HG02759 (cell line): ENCODE measurements at regions not wholly inside any gene's neighbourhood (a gene's known extent, or its start where the extent isn't known, plus 50 kb on each side); places are given as distances from the start of the nearest gene placed in this dataset.

Source experiments
- ATAC-seq: cut with Tn5 transposase; IDR thresholded peaks from one replicate; pipeline ENCODE4 v1.9.1; 2021; ENCODE audit warnings: mild to moderate bottlenecking, moderate library complexity; ENCODE audit not compliant: unreplicated experiment

- no peak for ATAC-seq
Observed at GRCh38 chr2:37425408-37425807, 81.0 kb downstream of the QPCT start.

GRCh38 chr2:37427241-37427640, 82.8 kb downstream of the QPCT start:
- ATAC-seq, result no peak

- ATAC-seq, result no peak
Observed at GRCh38 chr2:37436323-37436722, 91.9 kb downstream of the QPCT start.

GRCh38 chr2:37439131-37439642, 94.8 kb downstream of the QPCT start:
- ATAC-seq, result no peak

GRCh38 chr2:37441055-37441454, 96.6 kb downstream of the QPCT start:
- ATAC-seq, result no peak

GRCh38 chr2:37443082-37443481, 98.7 kb downstream of the QPCT start:
- ATAC-seq, result no peak

- no peak for ATAC-seq
Observed at GRCh38 chr2:37447446-37447845, 103.0 kb downstream of the QPCT start.

GRCh38 chr2:37448342-37449120, 104.1 kb downstream of the QPCT start:
- no peak for ATAC-seq

- ATAC-seq, result no peak
Observed at GRCh38 chr2:37449761-37450296, 105.4 kb downstream of the QPCT start.

- ATAC-seq, result no peak
Observed at GRCh38 chr2:37453027-37453426, 108.6 kb downstream of the QPCT start.

- no peak for ATAC-seq
Observed at GRCh38 chr2:37454851-37455762, 110.7 kb downstream of the QPCT start.

GRCh38 chr2:37456479-37456878, 112.0 kb downstream of the QPCT start:
- ATAC-seq, result no peak

GRCh38 chr2:37457401-37457901, 113.0 kb downstream of the QPCT start:
- ATAC-seq, result no peak

GRCh38 chr2:37458133-37458532, 113.7 kb downstream of the QPCT start:
- ATAC-seq, result no peak

- ATAC-seq, result no peak
Observed at GRCh38 chr2:37459095-37459981, 114.9 kb downstream of the QPCT start.

GRCh38 chr2:37460896-37461229, 116.4 kb downstream of the QPCT start:
- no peak for ATAC-seq

- no peak for ATAC-seq
Observed at GRCh38 chr2:37464067-37464466, 119.6 kb downstream of the QPCT start.

- no peak for ATAC-seq
Observed at GRCh38 chr2:37466533-37467222, 122.2 kb downstream of the QPCT start.

- ATAC-seq, result no peak
Observed at GRCh38 chr2:37468170-37468569, 123.7 kb downstream of the QPCT start.

GRCh38 chr2:37469126-37469525, 124.7 kb downstream of the QPCT start:
- ATAC-seq, result no peak
